Colonic mucosa (tissue), 4 donors: ENCODE measurements at regions not wholly inside any gene's neighbourhood (a gene's known extent, or its start where the extent isn't known, plus 50 kb on each side); places are given as distances from the start of the nearest gene placed in this dataset.

Source experiments
- DNase-seq: peaks from one replicate; pipeline ENCODE4 v3.0.0-alpha.2; 2020
- H3K27ac ChIP-seq: fragments of 200-600 bp; one replicate; pipeline ENCODE4 v1.8.0; 2021
- H3K27me3 ChIP-seq: fragments of 200-600 bp; one replicate; pipeline ENCODE4 v1.8.0; 2021
- H3K36me3 ChIP-seq: fragments of 200-600 bp; one replicate; pipeline ENCODE4 v1.8.0; 2021
- H3K4me1 ChIP-seq: fragments of 200-600 bp; one replicate; pipeline ENCODE4 v1.8.0; 2021; ENCODE audit warnings: mild to moderate bottlenecking
- H3K4me3 ChIP-seq: fragments of 200-600 bp; one replicate; pipeline ENCODE4 v1.8.0; 2021
- H3K9ac ChIP-seq, 2 donors: one replicate each; pipeline ENCODE4 v1.7.0; 2013; ENCODE audit warnings: control low read depth in 2 of 2, low read depth in 2 of 2, low read length in 2 of 2
- H3K9me3 ChIP-seq: fragments of 200-600 bp; one replicate; pipeline ENCODE4 v1.8.0; 2021
- intact Hi-C: fragments of 100-400 bp; cut with DNase I; formaldehyde crosslinking; loops from one replicate; pipeline ENCODE4 v1.14.1; 2022
- TF ChIP-seq, protein P1 (sequence below): fragments of 200-600 bp; IDR thresholded peaks from one replicate; pipeline ENCODE4 v1.8.0; 2022; ENCODE audit warnings: antibody characterized with exemption, mild to moderate bottlenecking
- donor health status: healthy.
- donor health status: DM: no; HTN: no; CAD: no.
- donor health status: DM: no; HTN: no; CAD: no.

GRCh38 chr16:52725461-52725860 lies 178.5 kb upstream of the TOX3 start:
- no peak overlapping the region for H3K27ac ChIP-seq
- H3K9me3 ChIP-seq, result no peaks in the 10 kb centered on the region
- TF ChIP-seq, protein P1, sequence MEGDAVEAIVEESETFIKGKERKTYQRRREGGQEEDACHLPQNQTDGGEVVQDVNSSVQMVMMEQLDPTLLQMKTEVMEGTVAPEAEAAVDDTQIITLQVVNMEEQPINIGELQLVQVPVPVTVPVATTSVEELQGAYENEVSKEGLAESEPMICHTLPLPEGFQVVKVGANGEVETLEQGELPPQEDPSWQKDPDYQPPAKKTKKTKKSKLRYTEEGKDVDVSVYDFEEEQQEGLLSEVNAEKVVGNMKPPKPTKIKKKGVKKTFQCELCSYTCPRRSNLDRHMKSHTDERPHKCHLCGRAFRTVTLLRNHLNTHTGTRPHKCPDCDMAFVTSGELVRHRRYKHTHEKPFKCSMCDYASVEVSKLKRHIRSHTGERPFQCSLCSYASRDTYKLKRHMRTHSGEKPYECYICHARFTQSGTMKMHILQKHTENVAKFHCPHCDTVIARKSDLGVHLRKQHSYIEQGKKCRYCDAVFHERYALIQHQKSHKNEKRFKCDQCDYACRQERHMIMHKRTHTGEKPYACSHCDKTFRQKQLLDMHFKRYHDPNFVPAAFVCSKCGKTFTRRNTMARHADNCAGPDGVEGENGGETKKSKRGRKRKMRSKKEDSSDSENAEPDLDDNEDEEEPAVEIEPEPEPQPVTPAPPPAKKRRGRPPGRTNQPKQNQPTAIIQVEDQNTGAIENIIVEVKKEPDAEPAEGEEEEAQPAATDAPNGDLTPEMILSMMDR, result no peak
- intact Hi-C loops, result no loop called here
- H3K27me3 ChIP-seq, result no peaks in the 10 kb centered on the region
- no peak for DNase-seq
- H3K4me3 ChIP-seq, result no peak overlapping the region
- no peaks in the 10 kb centered on the region for H3K4me1 ChIP-seq
- no peak overlapping the region for H3K9ac ChIP-seq
- H3K36me3 ChIP-seq, result no peaks in the 10 kb centered on the region

DNA sequence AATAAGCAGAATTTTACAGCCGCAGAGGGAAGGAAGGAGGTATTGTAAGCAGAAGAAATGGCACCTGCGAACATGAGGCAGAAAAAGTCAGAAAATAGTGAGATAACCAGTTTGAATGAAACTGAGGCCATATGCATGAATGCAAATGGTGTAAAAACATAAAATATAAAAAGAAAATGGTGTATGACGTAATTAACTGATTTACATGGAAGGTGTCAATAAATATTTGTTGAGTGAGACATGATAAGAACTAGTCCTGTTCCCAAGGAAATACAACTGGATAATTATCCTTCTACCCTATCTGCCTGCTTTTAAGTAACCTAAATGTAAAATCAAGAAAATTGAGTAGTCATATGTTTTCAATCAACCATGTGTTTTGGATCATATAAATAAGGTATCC lies 178.1 kb upstream of the TOX3 start:
- no peaks in the 10 kb centered on the region for H3K36me3 ChIP-seq
- H3K27me3 ChIP-seq, result no peaks in the 10 kb centered on the region
- no peak overlapping the region for H3K4me3 ChIP-seq
- no peaks in the 10 kb centered on the region for H3K9me3 ChIP-seq
- TF ChIP-seq, protein P1, result no peak
- H3K27ac ChIP-seq, result no peak overlapping the region
- intact Hi-C loops, result no loop called here
- no peak overlapping the region for H3K9ac ChIP-seq
- no peak for DNase-seq
- no peaks in the 10 kb centered on the region for H3K4me1 ChIP-seq

- Histone ChIP-seq H3K9ac (no peak overlapping the region), H3K9me3 (no peaks in the 10 kb centered on the region), H3K4me3 (no peak overlapping the region), H3K27me3 (no peaks in the 10 kb centered on the region), H3K36me3 (no peaks in the 10 kb centered on the region), H3K4me1 (no peaks in the 10 kb centered on the region), H3K27ac (no peak overlapping the region)
- intact Hi-C loops, result no loop called here
- DNase-seq, result no peak
- TF ChIP-seq, protein P1, result no peak
Observed at GRCh38 chr16:52721331-52721730, 174.4 kb upstream of the TOX3 start.

DNA sequence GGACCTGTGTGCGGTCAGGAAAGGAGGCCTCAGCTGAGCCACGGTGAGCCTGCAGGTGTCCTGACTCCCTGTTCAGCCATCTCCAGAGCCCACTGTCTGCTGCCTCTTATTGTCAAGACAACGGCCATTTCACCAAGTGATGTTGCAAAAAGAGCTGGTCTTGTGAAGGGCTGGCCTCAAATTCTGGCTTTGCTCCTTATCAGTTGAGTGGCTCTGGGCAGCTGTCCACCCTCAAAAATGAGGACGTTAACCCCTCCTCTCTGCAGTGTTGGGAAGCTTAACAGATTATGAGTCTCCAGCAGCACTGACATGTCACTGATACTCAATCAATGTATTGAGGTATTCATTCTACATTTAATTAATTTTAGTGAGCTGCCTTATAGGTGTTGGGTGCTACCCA lies 171.1 kb upstream of the TOX3 start:
- Histone ChIP-seq H3K27ac (no peak overlapping the region), H3K36me3 (no peaks in the 10 kb centered on the region), H3K4me1 (no peaks in the 10 kb centered on the region), H3K4me3 (no peak overlapping the region), H3K9me3 (no peaks in the 10 kb centered on the region), H3K27me3 (no peaks in the 10 kb centered on the region), H3K9ac (no peak overlapping the region)
- intact Hi-C loops, result no loop called here
- no peak for DNase-seq
- TF ChIP-seq, protein P1, result no peak

DNA sequence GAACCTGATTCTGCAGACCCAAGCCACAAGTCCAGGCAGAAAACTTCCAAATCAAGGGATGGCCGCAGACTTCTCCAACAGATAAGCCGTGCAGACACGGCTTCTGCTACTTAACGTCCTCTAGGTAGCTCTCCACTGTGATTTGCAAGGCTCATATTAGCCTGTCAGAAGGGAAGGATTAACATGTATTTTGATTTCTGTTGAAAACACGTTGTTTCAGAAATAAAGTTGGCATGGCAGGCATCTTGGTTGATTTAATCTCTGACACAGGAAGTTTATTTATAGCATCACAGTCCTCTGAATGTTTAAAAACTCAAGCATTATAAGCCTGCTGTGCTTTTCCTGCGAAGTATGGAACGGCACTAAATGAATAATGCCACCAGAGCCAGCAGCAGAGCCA lies 166.8 kb upstream of the TOX3 start:
- Histone ChIP-seq H3K9ac (no peak overlapping the region), H3K27me3 (no peaks in the 10 kb centered on the region), H3K4me1 (no peaks in the 10 kb centered on the region), H3K36me3 (no peaks in the 10 kb centered on the region), H3K27ac (no peak overlapping the region), H3K9me3 (no peaks in the 10 kb centered on the region), H3K4me3 (no peak overlapping the region)
- DNase-seq, result no peak
- TF ChIP-seq, protein P1, result no peak
- intact Hi-C loops, result no loop called here

- H3K27me3 ChIP-seq, result no peaks in the 10 kb centered on the region
- H3K4me3 ChIP-seq, result no peak overlapping the region
- no peak overlapping the region for H3K27ac ChIP-seq
- intact Hi-C loops, result no loop called here
- DNase-seq, result no peak
- H3K4me1 ChIP-seq, result no peaks in the 10 kb centered on the region
- H3K9me3 ChIP-seq, result no peaks in the 10 kb centered on the region
- no peaks in the 10 kb centered on the region for H3K36me3 ChIP-seq
- TF ChIP-seq, protein P1, result no peak
- H3K9ac ChIP-seq, result no peak overlapping the region
Observed at GRCh38 chr16:52709306-52709705, 162.4 kb upstream of the TOX3 start.
